HL-60 (cell line): ENCODE measurements at regions not wholly inside any gene's neighbourhood (a gene's known extent, or its start where the extent isn't known, plus 50 kb on each side); places are given as distances from the start of the nearest gene placed in this dataset.
A peak's percentile ranks its signal among the peaks of the same experiment; 100 is the strongest.
"Not testable (repeated sequence)": the region's sequence is repeated elsewhere in the genome, so short reads cannot be mapped to it uniquely, and the experiment has no call there.

Experiments
- DNase-seq, 2 experiments: peaks; one replicate each; pipeline ENCODE4 v3.0.0-alpha.2; 2010 to 2020; ENCODE audit warnings: low read depth in 1 of 2, low spot score in 1 of 2
- H3K27ac ChIP-seq: fragments of 250-450 bp; sonication (Bioruptor Pico); replicated peaks from 2 replicates; pipeline ENCODE4 v1.5.1; 2020; ENCODE audit warnings: mild to moderate bottlenecking, moderate library complexity
- H3K27me3 ChIP-seq: fragments of 250-450 bp; sonication (Bioruptor Pico); 2 replicates; pipeline ENCODE4 v1.5.1; 2021; ENCODE audit warnings: mild to moderate bottlenecking, moderate library complexity; ENCODE audit not compliant: insufficient read depth, poor library complexity, severe bottlenecking
- H3K4me3 ChIP-seq: replicated peaks from 2 replicates; pipeline ENCODE4 v1.5.1; 2011; ENCODE audit warnings: mild to moderate bottlenecking, control low read depth, low read length; ENCODE audit not compliant: insufficient read depth
- CTCF ChIP-seq: IDR thresholded peaks from one replicate; pipeline ENCODE4 v1.5.1; 2011; ENCODE audit warnings: low read length, control low read depth, inconsistent platforms; ENCODE audit not compliant: insufficient read depth
- GABPA ChIP-seq: IDR thresholded peaks from 2 replicates; pipeline ENCODE4 v1.6.1; 2012; ENCODE audit warnings: low read depth
- POLR2AphosphoS5 ChIP-seq: IDR thresholded peaks from 2 replicates; pipeline ENCODE4 v1.6.1; 2012; ENCODE audit warnings: low read depth
- REST ChIP-seq: IDR thresholded peaks from 2 replicates; pipeline ENCODE4 v1.6.1; 2012; ENCODE audit warnings: low read depth; ENCODE audit not compliant: insufficient replicate concordance
- SPI1 ChIP-seq: IDR thresholded peaks from 2 replicates; pipeline ENCODE4 v1.6.1; 2012; ENCODE audit warnings: low read depth, mild to moderate bottlenecking, borderline replicate concordance

- peak in 1 of 2 experiments; percentile 49 for DNase-seq
- TF ChIP-seq POLR2AphosphoS5 (0 out of 2 replicates have a peak, but pooled peaks have one; percentile 33), SPI1 (no peak)
- Histone ChIP-seq H3K4me3 (peak overlapping the region; percentile 43), H3K27ac (peak overlapping the region; percentile 74), H3K27me3 (no peaks in the 10 kb centered on the region)
Measured at GRCh38 chr6:26233649-26234420, 131.2 kb upstream of the BTN3A2 start.

GRCh38 chr6:26234421-26235301 is 130.3 kb upstream of the BTN3A2 start:
- H3K27me3 ChIP-seq: no peaks in the 10 kb centered on the region
- peak in 1 of 2 experiments; percentile 71 for DNase-seq
- H3K27ac ChIP-seq: peak overlapping the region; percentile 74
- peak overlapping the region; percentile 43 for H3K4me3 ChIP-seq
- TF ChIP-seq GABPA (no peak), POLR2AphosphoS5 (peak; percentile 77; the same call in 1 of the 2 replicates)

GRCh38 chr6:26235302-26235670 is 129.7 kb upstream of the BTN3A2 start:
- TF ChIP-seq GABPA (no peak), POLR2AphosphoS5 (no peak), REST (no peak), CTCF (no peak), SPI1 (no peak)
- DNase-seq: no peak
- no peaks in the 10 kb centered on the region for H3K27me3 ChIP-seq
- H3K4me3 ChIP-seq: peak overlapping the region; percentile 43; the same call in 1 of the 2 replicates
- H3K27ac ChIP-seq: peak overlapping the region; percentile 74

- not testable (repeated sequence) for H3K4me3 ChIP-seq, H3K27me3 ChIP-seq, H3K27ac ChIP-seq, DNase-seq
Measured at GRCh38 chr6:26239415-26239814, 125.6 kb upstream of the BTN3A2 start.

GRCh38 chr6:26240157-26241032 is 124.6 kb upstream of the BTN3A2 start:
- H3K27ac ChIP-seq: no peak overlapping the region
- TF ChIP-seq POLR2AphosphoS5 (no peak), REST (no peak), CTCF (no peak), SPI1 (no peak), GABPA (no peak)
- no peak overlapping the region for H3K4me3 ChIP-seq
- H3K27me3 ChIP-seq: no peaks in the 10 kb centered on the region
- no peak for DNase-seq
